SH-SY5Y (cell line): ENCODE measurements at regions not wholly inside any gene's neighbourhood (a gene's known extent, or its start where the extent isn't known, plus 50 kb on each side); places are given as distances from the start of the nearest gene placed in this dataset.

Experiments
- GATA2 ChIP-seq: IDR thresholded peaks from 2 replicates; pipeline ENCODE4 v1.6.1; 2011; ENCODE audit warnings: mild to moderate bottlenecking, low read depth, low read length
- GATA3 ChIP-seq: IDR thresholded peaks from 2 replicates; pipeline ENCODE4 v1.6.1; 2011; ENCODE audit warnings: low read depth, mild to moderate bottlenecking, low read length, moderate library complexity

DNA sequence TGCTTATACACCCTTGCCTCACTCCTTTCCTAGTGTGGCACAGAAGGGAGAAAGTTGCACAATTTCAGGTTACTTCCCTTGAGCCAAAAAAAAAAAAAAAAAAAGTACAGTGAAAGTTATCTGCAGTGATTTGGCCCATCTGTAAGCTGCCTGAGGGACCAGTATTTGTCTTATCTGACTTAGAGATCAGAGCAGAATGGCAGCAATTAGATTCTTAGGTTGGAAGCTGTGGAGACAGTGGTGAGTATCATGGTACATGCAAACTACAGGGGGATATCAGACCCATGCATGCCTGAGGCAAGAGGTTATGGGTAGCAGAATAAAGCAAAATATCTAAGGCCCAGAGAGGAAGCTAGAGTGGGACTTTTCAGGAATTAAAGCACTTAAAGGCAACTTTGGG lies 1070.7 kb upstream of the NOVA1 start:
- TF ChIP-seq GATA2 (no peak), GATA3 (no peak)

DNA sequence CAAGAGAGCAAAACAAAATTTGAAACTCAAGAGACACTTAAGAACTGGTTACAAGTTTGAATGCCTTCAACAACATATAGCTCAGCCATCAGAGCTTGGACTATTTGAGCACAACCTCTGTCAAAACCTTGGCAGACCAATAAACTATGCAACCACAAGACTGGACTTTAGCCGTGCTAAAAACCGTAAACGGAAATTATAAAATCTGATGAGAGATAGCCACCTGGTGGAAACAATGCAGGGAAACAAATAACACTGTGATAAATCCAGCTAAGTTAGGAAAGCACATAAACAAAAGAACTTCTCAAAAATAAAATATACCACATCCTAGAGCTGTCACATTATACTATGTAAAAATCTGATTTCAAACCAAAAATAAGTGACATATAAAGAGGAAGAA lies 1074.2 kb upstream of the NOVA1 start:
- TF ChIP-seq GATA3 (no peak), GATA2 (no peak)

DNA sequence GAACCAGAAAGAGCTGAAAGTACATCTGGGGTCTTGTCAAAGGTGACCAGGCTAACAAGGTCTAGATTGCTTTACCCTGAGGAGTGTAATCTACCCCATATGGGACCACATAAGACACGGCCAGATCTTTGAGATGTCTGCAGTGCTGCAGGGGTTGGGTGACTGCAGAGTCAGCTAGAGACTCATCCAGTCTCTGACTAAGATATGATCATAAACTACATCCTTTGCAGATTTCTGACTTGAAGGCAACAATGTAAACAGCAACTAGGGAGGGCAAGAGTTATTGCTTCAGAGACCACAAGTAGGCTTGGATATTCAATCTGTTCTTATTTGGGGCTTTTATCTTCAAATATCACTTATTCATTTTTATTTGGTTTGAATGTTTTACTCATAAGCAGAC lies 1080.5 kb upstream of the FOXG1 start:
- TF ChIP-seq GATA2 (no peak), GATA3 (no peak)

DNA sequence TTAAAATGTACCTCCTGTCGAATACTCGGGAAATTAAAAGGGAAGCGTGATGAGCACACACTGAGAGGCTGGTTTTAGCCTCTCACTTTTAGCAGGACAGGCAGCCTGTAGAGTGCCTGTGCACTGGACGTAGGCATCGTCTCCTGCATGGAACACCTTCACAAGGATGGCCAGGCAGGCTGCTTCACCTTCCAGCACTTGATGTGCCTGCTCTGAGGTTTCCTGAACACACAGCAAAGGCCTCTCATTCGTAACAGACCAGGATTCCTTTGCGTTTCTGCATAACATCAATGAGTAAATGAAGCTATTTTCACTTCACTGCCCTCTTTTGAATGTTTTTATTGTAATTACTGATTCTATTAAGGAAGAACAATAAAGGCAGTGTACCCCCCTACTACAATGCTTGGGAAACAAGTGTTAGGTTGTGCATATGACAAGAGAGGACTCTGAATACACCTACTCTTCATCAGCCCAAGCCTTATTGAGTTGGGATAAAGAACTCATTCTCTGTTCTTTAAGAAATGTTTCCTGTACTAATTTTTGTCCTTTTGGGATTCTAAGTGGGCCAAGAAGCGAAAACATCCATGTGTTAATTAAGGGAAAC lies 1077.6 kb upstream of the FOXG1 start:
- TF ChIP-seq GATA3, result no peak
- TF ChIP-seq GATA2, result no peak

DNA sequence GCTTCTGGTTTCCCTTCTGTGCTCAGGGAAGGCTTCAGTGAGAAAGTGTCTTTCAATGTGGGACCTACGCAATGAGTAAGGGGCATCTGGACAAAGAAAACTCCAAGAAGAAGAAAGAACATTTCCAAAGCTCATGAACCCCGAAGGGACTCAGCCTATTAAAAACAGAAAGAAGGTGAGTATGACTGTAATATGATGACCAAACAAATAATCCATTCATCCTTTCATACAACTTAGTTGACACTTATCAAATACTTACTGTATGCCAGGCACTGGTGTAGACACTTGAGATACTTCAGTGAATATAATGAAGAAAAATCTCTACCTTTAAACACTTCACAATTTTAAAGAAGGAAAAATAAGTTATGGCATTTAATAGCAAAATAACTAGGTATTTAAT lies 1054.2 kb upstream of the FOXG1 start:
- TF ChIP-seq GATA3 (no peak), GATA2 (no peak)

DNA sequence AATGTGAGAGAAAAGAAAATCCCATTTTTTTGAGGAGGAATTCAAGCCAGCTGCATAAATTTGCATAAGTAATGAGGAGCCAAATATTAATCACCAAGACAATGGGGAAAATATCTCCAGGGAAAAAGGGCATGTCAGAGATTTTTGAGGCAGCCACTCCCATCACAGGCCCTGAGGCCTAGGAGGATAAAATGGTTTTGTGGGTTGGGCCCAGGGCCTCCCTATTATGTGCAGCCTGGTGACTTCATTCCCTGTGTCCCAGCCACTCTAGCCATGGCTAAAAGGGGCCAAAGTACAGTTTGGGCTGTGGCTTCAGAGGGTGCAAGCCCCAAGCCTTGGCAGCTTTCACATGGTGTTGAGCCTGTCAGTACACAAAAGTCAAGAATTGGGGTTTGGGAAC lies 1051.0 kb upstream of the FOXG1 start:
- no peak for TF ChIP-seq GATA3
- TF ChIP-seq GATA2, result no peak

DNA sequence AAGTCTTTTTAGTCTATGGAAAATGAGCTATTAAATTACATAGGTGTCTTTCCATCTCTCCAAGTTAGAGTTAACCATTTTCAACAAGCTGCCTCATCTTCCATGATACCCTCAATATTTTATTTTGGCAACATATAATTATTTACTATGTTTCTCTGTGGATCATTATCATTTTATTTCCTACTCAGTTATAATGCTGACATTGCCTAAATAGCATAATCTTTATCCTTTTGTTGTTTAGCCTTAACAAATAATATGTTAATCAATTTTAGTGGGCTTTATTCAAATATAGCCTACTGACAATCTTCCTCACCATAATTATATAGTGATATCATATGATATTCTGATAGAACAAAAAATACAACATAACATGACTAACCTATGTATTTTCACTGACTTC lies 1044.8 kb upstream of the FOXG1 start:
- TF ChIP-seq GATA2, result no peak

DNA sequence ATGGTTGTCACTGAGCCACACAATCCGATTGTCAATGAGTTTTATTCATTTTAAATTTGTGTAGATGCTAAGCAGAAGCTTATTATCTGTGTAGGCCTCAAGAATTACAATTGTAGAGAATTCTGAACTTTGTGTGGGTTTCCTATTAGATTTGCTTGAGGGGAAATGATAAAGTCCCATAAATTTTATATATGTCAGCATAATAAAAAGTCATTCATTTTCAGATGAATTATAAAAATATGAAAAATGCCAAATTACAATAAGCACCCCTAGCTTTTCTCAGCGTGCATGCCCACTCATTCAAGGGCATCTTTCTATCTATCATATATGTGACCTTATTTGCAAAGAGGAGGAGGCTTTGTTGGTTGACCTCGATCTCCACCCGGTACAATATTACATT lies 1041.1 kb upstream of the FOXG1 start:
- TF ChIP-seq GATA3, result no peak
- no peak for TF ChIP-seq GATA2

DNA sequence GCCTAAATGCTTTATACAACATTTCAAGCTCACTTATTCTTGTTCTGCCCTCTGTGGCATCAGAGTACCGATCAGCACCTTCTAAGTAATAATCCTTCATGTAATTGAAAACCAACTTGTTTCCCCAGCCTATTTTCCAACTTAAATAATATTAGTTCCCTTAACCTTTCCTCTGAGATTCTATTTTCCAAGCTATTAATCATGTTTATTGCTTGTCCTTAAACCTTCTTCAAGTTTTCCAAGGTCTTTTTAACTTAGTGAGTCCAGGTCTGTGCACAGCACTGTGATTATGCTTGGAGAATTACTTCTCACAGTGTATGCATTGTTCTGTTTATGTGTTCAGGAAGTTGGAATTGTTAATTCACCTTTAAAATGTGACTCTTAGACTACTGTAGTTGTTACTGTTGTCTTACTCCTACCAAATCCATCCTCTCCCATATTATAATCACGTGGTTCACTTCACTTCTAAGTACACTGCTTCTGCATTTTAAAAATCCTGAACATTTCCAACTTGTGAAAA lies 1039.3 kb upstream of the FOXG1 start:
- TF ChIP-seq GATA2 (no peak), GATA3 (no peak)

DNA sequence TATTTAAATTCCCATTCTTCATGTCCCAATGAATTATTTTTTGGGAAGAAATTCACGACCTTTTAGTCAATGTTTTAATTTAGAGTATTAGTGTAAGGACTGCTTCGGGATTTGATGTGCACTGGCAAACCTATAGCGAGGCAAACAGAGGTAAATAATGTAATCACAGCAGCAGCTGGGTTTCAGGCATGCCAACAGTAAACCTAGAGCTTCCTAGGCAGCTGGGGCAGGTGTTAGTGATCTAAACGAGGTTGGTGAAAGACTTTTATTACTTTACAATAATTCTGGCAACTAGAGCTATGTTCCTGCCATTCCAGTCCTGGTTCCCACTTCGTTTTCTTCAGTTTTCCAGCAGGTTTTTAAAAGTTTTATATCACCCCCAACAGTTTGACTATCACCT lies 1036.4 kb upstream of the FOXG1 start:
- TF ChIP-seq GATA3 (no peak), GATA2 (no peak)

DNA sequence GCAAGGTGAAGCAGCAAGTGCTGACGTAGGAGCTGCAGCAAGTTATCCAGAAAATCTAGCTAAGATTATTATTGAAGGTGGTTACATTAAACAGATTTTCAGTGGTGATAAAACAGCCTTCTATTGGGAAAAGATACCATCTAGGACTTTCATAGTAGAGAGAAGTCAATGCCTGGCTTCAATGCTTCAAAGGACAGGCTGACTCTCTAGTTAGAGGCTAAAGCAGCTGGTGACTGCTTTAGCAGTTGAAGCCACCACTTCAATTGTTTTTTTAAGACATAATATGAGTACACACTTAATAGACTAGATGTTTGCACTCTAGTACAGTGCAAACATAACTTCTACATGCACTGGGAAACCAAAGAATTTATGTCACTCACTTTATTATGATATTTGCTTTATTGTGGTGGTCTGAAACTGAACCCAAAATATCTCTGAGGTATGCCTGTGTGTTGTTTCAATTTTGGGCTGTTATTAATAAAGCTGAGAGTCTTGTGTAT lies 1026.9 kb upstream of the FOXG1 start:
- TF ChIP-seq GATA3, result no peak
- TF ChIP-seq GATA2, result no peak

DNA sequence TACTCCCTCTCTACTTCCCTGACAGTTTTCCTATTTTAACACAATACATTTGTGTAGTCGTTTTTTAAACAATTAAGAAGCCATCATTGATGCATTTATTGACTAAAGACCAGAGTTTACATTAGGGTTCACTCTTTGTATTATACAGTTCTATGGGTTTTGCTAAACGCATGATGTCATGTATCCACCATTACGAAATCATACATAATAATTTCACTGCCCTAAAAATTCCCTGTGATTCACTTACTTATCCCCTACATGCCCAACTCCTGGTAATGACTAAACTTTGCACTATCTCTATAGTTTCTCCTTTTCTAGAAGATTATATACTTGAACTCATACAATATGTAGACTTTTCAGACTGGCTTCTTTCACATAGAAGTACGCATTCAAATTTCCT lies 1016.5 kb upstream of the FOXG1 start:
- TF ChIP-seq GATA2 (no peak), GATA3 (no peak)

DNA sequence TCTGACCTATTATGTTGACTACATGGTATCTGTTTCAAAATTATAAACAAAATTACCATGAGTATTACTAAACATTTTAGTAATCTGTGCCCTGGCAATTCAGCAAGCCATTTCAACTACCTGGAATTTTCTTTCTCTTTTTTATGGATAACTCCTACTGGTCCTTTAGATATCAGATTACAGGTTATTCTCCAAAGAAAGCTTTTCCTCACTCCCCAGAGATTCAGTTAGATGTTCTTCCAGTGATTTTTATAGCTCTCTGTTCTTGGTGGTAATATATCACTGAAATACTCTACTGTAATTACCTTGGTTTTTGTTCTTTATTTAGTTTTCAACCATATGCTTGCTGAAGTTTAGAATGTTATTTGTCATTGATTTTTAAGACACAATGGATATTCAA lies 930.2 kb upstream of the FOXG1 start:
- no peak for TF ChIP-seq GATA2
- TF ChIP-seq GATA3, result no peak

DNA sequence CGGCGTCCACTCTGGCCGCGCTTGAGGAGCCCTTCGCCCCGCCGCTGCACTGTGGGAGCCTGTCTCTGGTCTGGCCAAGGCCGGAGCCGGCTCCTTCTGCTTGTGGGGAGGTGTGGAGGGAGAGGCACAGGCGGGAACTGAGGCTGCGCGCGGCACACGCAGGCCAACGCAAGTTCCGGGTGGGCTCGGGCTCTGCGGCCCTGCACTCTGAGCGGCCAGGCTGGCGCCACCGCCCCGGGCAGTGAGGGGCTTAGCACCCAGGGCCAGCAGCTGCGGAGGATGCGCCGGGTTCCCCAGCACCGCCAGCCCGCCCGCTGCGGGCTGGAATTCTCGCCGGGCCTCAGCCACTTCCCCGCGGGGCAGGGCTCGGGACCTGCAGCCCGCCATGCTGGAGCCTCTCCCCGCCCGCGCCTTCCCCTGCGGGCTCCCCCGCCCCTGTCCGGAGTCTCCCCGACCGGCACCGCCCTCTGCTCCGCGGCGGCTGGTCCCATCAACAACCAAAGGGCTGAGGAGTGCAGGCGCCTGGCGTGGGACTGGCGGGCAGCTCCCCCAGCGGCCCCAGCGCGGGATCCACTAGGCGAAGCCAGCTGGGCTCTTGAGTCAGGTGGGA lies 921.2 kb upstream of the FOXG1 start:
- no peak for TF ChIP-seq GATA2
- no peak for TF ChIP-seq GATA3

DNA sequence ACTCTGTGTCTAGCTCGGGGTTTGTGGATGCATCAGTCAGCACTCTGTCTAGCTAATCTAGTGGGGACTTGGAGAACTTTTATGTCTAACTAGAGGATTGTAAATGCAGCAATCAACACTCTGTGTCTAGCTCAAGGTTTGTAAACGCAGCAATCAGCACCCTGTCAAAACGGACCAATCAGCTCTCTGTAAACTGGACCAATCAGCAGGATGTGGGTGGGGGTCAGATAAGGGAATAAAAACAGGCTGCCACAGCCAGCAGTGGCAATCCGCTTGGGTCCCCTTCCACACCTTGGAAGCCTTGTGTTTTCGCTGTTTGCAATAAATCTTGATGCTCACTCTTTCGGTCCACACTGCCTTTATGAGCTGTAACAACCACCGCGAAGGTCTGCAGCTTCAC lies 920.7 kb upstream of the FOXG1 start:
- no peak for TF ChIP-seq GATA3
- TF ChIP-seq GATA2, result no peak
